SK-N-MC (cell line): ENCODE measurements at regions not wholly inside any gene's neighbourhood (a gene's known extent, or its start where the extent isn't known, plus 50 kb on each side); places are given as distances from the start of the nearest gene placed in this dataset.

ENCODE experiments used
- DNase-seq: peaks from one replicate; pipeline ENCODE4 v3.0.0-alpha.2; 2011; ENCODE audit warnings: low read depth, low spot score
- H3K27ac ChIP-seq: fragments of 200-600 bp; sonication (generic); 2 replicates; pipeline ENCODE4 v1.5.1; 2016; ENCODE audit warnings: mixed run types
- H3K36me3 ChIP-seq: fragments of 200-600 bp; sonication (generic); 2 replicates; pipeline ENCODE4 v1.6.1; 2017; ENCODE audit warnings: antibody characterized with exemption, low read length, mixed read lengths; ENCODE audit not compliant: insufficient read depth
- H3K4me3 ChIP-seq: fragments of 200-600 bp; sonication (generic); 2 replicates; pipeline ENCODE4 v1.5.1; 2016
- H3K9ac ChIP-seq: fragments of 200-600 bp; sonication (generic); 2 replicates; pipeline ENCODE4 v1.8.0; 2017; ENCODE audit warnings: mixed run types, mixed read lengths; ENCODE audit not compliant: insufficient read length
- H3K9me3 ChIP-seq: fragments of 200-600 bp; sonication (generic); 2 replicates; pipeline ENCODE4 v1.6.1; 2017; ENCODE audit warnings: low read depth, mild to moderate bottlenecking, antibody characterized with exemption, low read length, moderate library complexity, mixed read lengths
- EZH2 ChIP-seq: fragments of 200-600 bp; sonication (generic); IDR thresholded peaks from one replicate; pipeline ENCODE4 v1.6.1; 2017; ENCODE audit warnings: antibody characterized with exemption
- FOXP2 ChIP-seq: optimal IDR thresholded peaks from 2 replicates; pipeline ENCODE3; 2011; ENCODE audit warnings: mild to moderate bottlenecking, moderate library complexity; ENCODE audit not compliant: insufficient read depth; ENCODE audit errors: extremely low read length, control extremely low read depth
- POLR2AphosphoS5 ChIP-seq: IDR thresholded peaks from 2 replicates; pipeline ENCODE4 v1.6.1; 2012; ENCODE audit warnings: mild to moderate bottlenecking, low read depth, low read length, borderline replicate concordance

- no peak for DNase-seq
- no peaks in the 10 kb centered on the region for H3K9me3 ChIP-seq
Observed at GRCh38 chr2:74749432-74749831, 84.5 kb upstream of the HK2 start.

DNA sequence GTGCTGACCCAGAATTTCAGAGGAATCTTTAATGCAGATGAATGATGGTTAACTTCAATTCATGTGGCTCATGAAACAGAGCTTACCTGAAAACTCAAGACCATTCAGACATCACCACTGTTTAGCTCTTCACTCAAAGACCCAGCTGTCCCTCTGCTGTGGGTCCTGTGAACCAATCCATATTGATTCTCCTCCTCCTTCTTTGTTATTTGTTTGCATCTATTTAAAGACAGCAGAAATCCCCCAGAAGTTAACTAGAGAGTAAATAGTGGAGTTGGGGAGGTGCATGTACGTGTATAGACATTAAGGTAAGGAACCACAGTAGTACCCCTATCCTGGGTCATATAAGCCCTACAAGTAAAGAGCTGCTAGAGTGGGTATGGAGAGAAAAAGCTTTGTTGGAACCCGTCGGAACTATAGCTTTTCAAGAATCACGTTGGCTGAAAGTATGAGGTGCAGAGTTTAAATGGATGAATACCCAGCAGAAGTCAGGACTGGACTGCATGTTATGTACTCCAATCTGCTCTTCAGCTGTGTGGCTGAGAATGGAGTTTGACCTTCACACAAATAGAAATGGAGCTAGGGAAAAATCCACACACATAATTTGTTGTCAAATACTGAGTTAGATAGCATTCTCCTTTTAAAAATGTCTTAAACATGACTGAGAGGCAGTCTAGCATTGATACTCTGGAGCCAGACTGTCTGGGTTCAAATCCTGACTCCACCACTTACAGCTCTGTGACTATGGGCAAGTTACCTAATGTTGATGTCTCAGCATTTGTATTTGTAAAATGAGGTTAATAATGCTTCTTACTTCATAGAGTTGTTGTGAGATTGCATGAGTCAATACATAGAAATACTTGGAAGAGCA lies 81.7 kb upstream of the HK2 start:
- TF ChIP-seq POLR2AphosphoS5 (no peak), EZH2 (no peak), FOXP2 (no peak)
- DNase-seq = no peak
- no peaks in the 10 kb centered on the region for H3K9me3 ChIP-seq

More at GRCh38 chr2:74749432-74749831, 84.5 kb upstream of the HK2 start:
- no peak overlapping the region for H3K9ac ChIP-seq
- no peak overlapping the region for H3K27ac ChIP-seq
- H3K4me3 ChIP-seq = no peak overlapping the region
- TF ChIP-seq EZH2 (no peak), FOXP2 (no peak), POLR2AphosphoS5 (no peak)
- H3K36me3 ChIP-seq = no peaks in the 10 kb centered on the region

DNA sequence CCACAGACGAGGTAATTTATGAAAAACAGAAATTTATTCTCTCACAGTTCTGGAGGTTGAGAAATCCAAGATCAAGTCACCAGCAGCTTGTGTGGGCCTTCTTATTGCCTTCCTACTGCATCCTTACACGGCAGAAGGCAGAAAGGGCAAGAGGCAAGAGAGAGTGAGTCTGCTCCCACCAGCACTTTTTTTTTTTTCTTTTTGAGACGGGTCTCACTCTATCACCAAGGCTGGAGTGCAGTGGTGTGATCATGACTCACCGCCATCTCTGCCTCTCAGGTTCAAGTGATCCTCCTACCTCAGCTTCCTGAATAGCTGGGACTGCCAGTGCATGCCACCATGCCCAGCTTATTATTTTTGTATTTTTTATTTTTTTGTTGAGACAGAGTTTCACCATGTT lies 78.5 kb upstream of the HK2 start:
- H3K4me3 ChIP-seq = no peak overlapping the region
- H3K27ac ChIP-seq = no peak overlapping the region
- no peak for TF ChIP-seq FOXP2
- TF ChIP-seq EZH2 = no peak
- TF ChIP-seq POLR2AphosphoS5 = no peak
- H3K9ac ChIP-seq = no peak overlapping the region
- H3K9me3 ChIP-seq = no peaks in the 10 kb centered on the region
- no peaks in the 10 kb centered on the region for H3K36me3 ChIP-seq
- no peak for DNase-seq

More for the DNA sequence above, 81.7 kb upstream of the HK2 start:
- no peak overlapping the region for H3K27ac ChIP-seq
- no peaks in the 10 kb centered on the region for H3K36me3 ChIP-seq
- no peak overlapping the region for H3K4me3 ChIP-seq
- no peak overlapping the region for H3K9ac ChIP-seq

DNA sequence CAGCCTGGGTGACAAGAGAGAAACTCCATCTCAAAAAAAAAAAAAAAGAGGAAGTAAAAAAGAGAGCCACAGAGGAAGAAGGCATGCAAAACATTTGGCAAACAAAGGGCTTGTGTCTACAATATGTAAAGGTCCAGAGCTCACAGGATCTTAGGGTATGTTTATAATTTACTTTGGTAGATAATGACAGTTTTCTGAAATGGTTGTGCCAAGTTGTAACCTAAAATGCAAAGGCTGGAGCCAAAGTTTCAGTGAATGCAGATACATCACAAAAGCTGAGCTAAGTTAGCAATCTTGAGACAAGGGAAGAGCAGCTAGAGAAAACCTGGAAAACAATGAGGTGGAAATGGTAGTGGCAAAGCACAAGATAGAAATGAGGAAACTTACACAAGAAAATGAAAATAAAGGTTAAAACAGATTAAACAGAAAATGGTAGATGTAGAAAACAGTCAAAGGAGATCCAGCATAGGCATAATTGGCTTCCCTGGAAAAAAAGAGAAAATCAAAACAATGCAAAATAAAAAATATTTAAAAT lies 77.5 kb upstream of the HK2 start:
- TF ChIP-seq POLR2AphosphoS5 (no peak), EZH2 (no peak), FOXP2 (no peak)
- no peak overlapping the region for H3K27ac ChIP-seq
- DNase-seq = no peak
- H3K4me3 ChIP-seq = no peak overlapping the region
- no peaks in the 10 kb centered on the region for H3K36me3 ChIP-seq
- no peak overlapping the region for H3K9ac ChIP-seq
- no peaks in the 10 kb centered on the region for H3K9me3 ChIP-seq

DNA sequence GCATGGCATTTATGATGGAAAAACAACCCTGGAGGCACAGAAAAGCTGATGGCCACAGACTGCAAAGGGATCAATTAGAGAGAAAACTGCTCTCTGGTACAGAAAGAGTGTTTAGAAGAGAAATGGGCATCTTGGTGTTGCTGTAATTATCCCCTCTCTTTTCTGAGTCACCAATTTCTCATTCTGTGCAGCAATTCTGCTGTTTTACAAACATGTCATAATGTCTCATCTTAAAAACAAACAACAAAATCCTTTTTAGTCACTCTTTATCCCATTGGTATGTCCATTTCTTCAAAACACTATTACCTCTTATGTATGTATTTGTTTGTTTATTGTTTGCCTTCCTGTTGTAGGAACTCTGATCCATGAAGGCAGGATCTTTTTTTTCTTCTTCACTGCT lies 73.9 kb upstream of the HK2 start:
- no peak overlapping the region for H3K4me3 ChIP-seq
- H3K27ac ChIP-seq = no peak overlapping the region
- TF ChIP-seq FOXP2 = no peak
- no peak for TF ChIP-seq POLR2AphosphoS5
- no peak for TF ChIP-seq EZH2
- H3K9ac ChIP-seq = no peak overlapping the region
- no peaks in the 10 kb centered on the region for H3K9me3 ChIP-seq
- H3K36me3 ChIP-seq = no peaks in the 10 kb centered on the region
- no peak for DNase-seq

DNA sequence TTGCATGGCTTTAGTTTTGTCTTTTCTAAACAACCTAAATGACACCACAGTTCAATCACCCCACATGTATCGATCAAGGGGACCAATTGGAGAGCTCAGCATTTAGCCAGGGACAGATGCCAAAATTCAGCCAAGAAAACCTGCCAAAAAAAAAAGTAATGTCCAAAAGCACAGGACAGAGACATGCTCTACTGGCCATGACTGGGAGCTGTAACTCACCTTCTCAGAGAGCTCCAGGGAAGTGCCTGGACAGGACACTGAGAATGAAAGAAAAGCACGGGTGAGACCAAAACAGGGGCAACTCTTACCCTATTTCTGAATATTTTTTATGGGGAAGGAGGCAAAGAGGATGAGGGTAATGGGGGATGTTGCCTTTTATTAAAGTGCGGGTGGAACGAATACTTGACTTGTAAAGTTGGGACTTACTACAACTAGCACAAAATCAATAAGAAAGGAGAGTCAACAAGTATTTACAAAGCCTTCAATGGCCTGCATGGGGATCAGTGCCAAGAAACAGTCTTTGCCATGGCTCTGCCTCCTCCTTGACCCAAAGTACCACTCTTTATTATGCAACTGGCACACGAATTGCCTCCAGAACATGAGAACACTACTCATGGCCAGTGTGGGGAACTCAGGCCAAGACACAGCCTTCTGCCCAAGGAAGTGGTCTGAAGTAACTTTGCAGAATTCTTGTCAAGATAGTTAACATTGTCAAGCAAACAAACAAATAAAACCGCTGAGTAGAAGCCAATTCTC lies 72.9 kb upstream of the HK2 start:
- Histone ChIP-seq H3K4me3 (no peak overlapping the region), H3K9me3 (no peaks in the 10 kb centered on the region), H3K27ac (no peak overlapping the region), H3K9ac (no peak overlapping the region), H3K36me3 (no peaks in the 10 kb centered on the region)
- TF ChIP-seq EZH2 (no peak), FOXP2 (no peak), POLR2AphosphoS5 (no peak)
- no peak for DNase-seq

GRCh38 chr2:74762789-74763188 lies 71.1 kb upstream of the HK2 start:
- no peak for TF ChIP-seq FOXP2
- TF ChIP-seq EZH2 = no peak
- no peak for TF ChIP-seq POLR2AphosphoS5
- no peak overlapping the region for H3K9ac ChIP-seq
- DNase-seq = no peak
- no peak overlapping the region for H3K4me3 ChIP-seq
- H3K9me3 ChIP-seq = no peaks in the 10 kb centered on the region
- H3K36me3 ChIP-seq = no peaks in the 10 kb centered on the region
- no peak overlapping the region for H3K27ac ChIP-seq

DNA sequence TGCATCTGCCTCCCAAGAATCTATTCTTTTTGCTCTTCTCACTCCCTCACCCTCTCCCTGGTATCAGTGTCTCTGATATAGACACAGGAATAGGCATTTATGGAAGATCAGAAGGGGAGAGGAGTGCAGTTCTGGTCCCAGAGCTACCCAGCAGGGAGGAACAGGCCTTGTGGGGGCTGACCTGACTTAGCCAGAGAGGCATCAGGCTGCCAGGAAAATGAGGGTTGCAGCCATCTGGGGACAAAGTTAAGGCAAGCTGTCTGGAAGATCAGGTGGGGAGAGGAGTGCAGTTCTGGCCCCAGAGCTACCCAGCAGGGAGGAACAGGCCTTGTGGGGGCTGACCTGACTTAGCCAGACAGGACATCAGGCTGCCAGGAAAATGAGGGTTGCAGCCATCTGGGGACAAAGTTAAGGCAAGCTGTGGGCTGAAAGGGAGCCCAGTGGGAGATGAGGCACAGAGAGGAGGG lies 69.9 kb upstream of the HK2 start:
- no peak overlapping the region for H3K27ac ChIP-seq
- no peak overlapping the region for H3K9ac ChIP-seq
- no peak for DNase-seq
- no peaks in the 10 kb centered on the region for H3K9me3 ChIP-seq
- no peaks in the 10 kb centered on the region for H3K36me3 ChIP-seq
- TF ChIP-seq POLR2AphosphoS5 (no peak), FOXP2 (no peak), EZH2 (no peak)
- no peak overlapping the region for H3K4me3 ChIP-seq
